Upper lobe of right lung (tissue), 1 donor: ENCODE measurements at regions not wholly inside any gene's neighbourhood (a gene's known extent, or its start where the extent isn't known, plus 50 kb on each side); places are given as distances from the start of the nearest gene placed in this dataset.

Source experiments
- ATAC-seq: fragments of 200-7000 bp; cut with Tn5 transposase; one replicate; pipeline ENCODE4 v1.9.1; 2020; ENCODE audit warnings: mild to moderate bottlenecking, moderate library complexity
- DNase-seq: peaks from one replicate; pipeline ENCODE4 v3.0.0-alpha.2; 2020
- H3K27ac ChIP-seq: fragments of 200-600 bp; one replicate; pipeline ENCODE4 v1.8.0; 2022
- H3K27me3 ChIP-seq: fragments of 200-600 bp; one replicate; pipeline ENCODE4 v1.8.0; 2022; ENCODE audit warnings: mild to moderate bottlenecking
- H3K36me3 ChIP-seq: fragments of 200-600 bp; one replicate; pipeline ENCODE4 v1.8.0; 2022
- H3K4me1 ChIP-seq: fragments of 200-600 bp; one replicate; pipeline ENCODE4 v1.8.0; 2022
- H3K4me3 ChIP-seq: fragments of 200-600 bp; one replicate; pipeline ENCODE4 v1.8.0; 2022; ENCODE audit warnings: mild to moderate bottlenecking
- H3K9me3 ChIP-seq: fragments of 200-600 bp; one replicate; pipeline ENCODE4 v1.8.0; 2022
- CTCF ChIP-seq: fragments of 200-600 bp; IDR thresholded peaks from one replicate; pipeline ENCODE4 v1.8.0; 2022; ENCODE audit warnings: antibody characterized with exemption
- intact Hi-C: fragments of 100-400 bp; cut with DNase I; formaldehyde crosslinking; loops from one replicate; pipeline ENCODE4 v1.11.0; 2022
- donor health status: DM: no; HTN: yes; CAD: no; lungs with severe emphysema.

GRCh38 chr5:143870362-143870761 is 58.4 kb downstream of the HMHB1 start:
- Histone ChIP-seq H3K9me3 (no peaks in the 10 kb centered on the region), H3K4me3 (no peak overlapping the region), H3K27ac (no peak overlapping the region), H3K27me3 (no peaks in the 10 kb centered on the region), H3K4me1 (no peaks in the 10 kb centered on the region), H3K36me3 (no peaks in the 10 kb centered on the region)
- TF ChIP-seq CTCF: no peak
- ATAC-seq: no peak
- intact Hi-C loops: no loop called here
- DNase-seq: no peak

GRCh38 chr5:143870871-143871632 is 59.1 kb downstream of the HMHB1 start:
- Histone ChIP-seq H3K4me3 (no peak overlapping the region), H3K9me3 (no peaks in the 10 kb centered on the region), H3K27me3 (no peaks in the 10 kb centered on the region), H3K36me3 (no peaks in the 10 kb centered on the region), H3K27ac (no peak overlapping the region), H3K4me1 (no peaks in the 10 kb centered on the region)
- no peak for TF ChIP-seq CTCF
- intact Hi-C loops: no loop called here
- DNase-seq (no peak), ATAC-seq (no peak)

- intact Hi-C loops: no loop called here
- Histone ChIP-seq H3K27ac (no peak overlapping the region), H3K9me3 (no peaks in the 10 kb centered on the region), H3K4me3 (no peak overlapping the region), H3K27me3 (no peaks in the 10 kb centered on the region), H3K4me1 (no peaks in the 10 kb centered on the region), H3K36me3 (no peaks in the 10 kb centered on the region)
- ATAC-seq: no peak
- DNase-seq: no peak
- no peak for TF ChIP-seq CTCF
Observed at GRCh38 chr5:143871672-143872071, 59.7 kb downstream of the HMHB1 start.

GRCh38 chr5:143874312-143874711 is 62.4 kb downstream of the HMHB1 start:
- DNase-seq: no peak
- H3K27ac ChIP-seq: no peak overlapping the region
- no peak for TF ChIP-seq CTCF
- H3K27me3 ChIP-seq: no peaks in the 10 kb centered on the region
- no peaks in the 10 kb centered on the region for H3K9me3 ChIP-seq
- no peak overlapping the region for H3K4me3 ChIP-seq
- no peaks in the 10 kb centered on the region for H3K36me3 ChIP-seq
- no peak for ATAC-seq
- H3K4me1 ChIP-seq: no peaks in the 10 kb centered on the region
- intact Hi-C loops: no loop called here

- Histone ChIP-seq H3K27me3 (no peaks in the 10 kb centered on the region), H3K9me3 (no peaks in the 10 kb centered on the region), H3K36me3 (no peaks in the 10 kb centered on the region), H3K27ac (no peak overlapping the region), H3K4me3 (no peak overlapping the region), H3K4me1 (no peaks in the 10 kb centered on the region)
- intact Hi-C loops: no loop called here
- TF ChIP-seq CTCF: no peak
- ATAC-seq (no peak), DNase-seq (no peak)
Observed at GRCh38 chr5:143877196-143877595, 65.2 kb downstream of the HMHB1 start.

- H3K4me1 ChIP-seq: no peaks in the 10 kb centered on the region
- intact Hi-C loops: no loop called here
- no peak overlapping the region for H3K4me3 ChIP-seq
- no peak for ATAC-seq
- no peak for TF ChIP-seq CTCF
- no peaks in the 10 kb centered on the region for H3K36me3 ChIP-seq
- H3K9me3 ChIP-seq: no peaks in the 10 kb centered on the region
- DNase-seq: no peak
- no peak overlapping the region for H3K27ac ChIP-seq
- H3K27me3 ChIP-seq: no peaks in the 10 kb centered on the region
Observed at GRCh38 chr5:143878430-143878829, 66.5 kb downstream of the HMHB1 start.
